IPS DF 6.9 (cell line): ENCODE measurements at regions not wholly inside any gene's neighbourhood (a gene's known extent, or its start where the extent isn't known, plus 50 kb on each side); places are given as distances from the start of the nearest gene placed in this dataset.
"Not testable (repeated sequence)": the region's sequence is repeated elsewhere in the genome, so short reads cannot be mapped to it uniquely, and the experiment has no call there.

Experiments used
- DNase-seq: peaks from one replicate; pipeline ENCODE4 v3.0.0-alpha.2; 2013; ENCODE audit warnings: low read depth, low spot score
- H3K27ac ChIP-seq: one replicate; pipeline ENCODE4 v1.5.1; 2013; ENCODE audit warnings: low read length, control low read depth
- H3K27me3 ChIP-seq: 2 replicates; pipeline ENCODE4 v1.6.1; 2013; ENCODE audit warnings: mild to moderate bottlenecking, low read length; ENCODE audit not compliant: control insufficient read depth, insufficient read depth
- H3K36me3 ChIP-seq: 2 replicates; pipeline ENCODE4 v1.6.1; 2013; ENCODE audit warnings: low read length; ENCODE audit not compliant: control insufficient read depth, insufficient read depth
- H3K4me1 ChIP-seq: 2 replicates; pipeline ENCODE4 v1.6.1; 2013; ENCODE audit warnings: low read length; ENCODE audit not compliant: control insufficient read depth, insufficient read depth
- H3K4me3 ChIP-seq: 2 replicates; pipeline ENCODE4 v1.5.1; 2013; ENCODE audit warnings: mild to moderate bottlenecking, low read length
- H3K9me3 ChIP-seq: 2 replicates; pipeline ENCODE4 v1.6.1; 2013; ENCODE audit warnings: low read length, inconsistent platforms; ENCODE audit not compliant: control insufficient read depth, insufficient read depth
- WGBS: extraction: QIAGEN DNeasy Blood & Tissue Kit; methylation state at CpG from one replicate; pipeline ENCODE4 v1.1.7; 2013; ENCODE audit warnings: mixed read lengths, missing lambda C conversion rate; ENCODE audit not compliant: insufficient read length, insufficient coverage; 5-methylcytosine and 5-hydroxymethylcytosine counted together

GRCh38 chr16:5207001-5207523, 109.5 kb upstream of the EEF2KMT start:
- Histone ChIP-seq H3K27me3 (peaks cover 2% of the 10 kb centered on the region; the same call in 1 of the 2 replicates), H3K4me3 (no peak overlapping the region), H3K36me3 (no peaks in the 10 kb centered on the region), H3K9me3 (no peaks in the 10 kb centered on the region), H3K4me1 (no peaks in the 10 kb centered on the region; the same call in 1 of the 2 replicates), H3K27ac (no peak overlapping the region)
- no peak for DNase-seq
- no CpG with 5 or more reads among the region's 26 CpGs for WGBS

- Histone ChIP-seq H3K4me1 (no peaks in the 10 kb centered on the region; the same call in 1 of the 2 replicates), H3K27ac (no peak overlapping the region), H3K27me3 (no peaks in the 10 kb centered on the region), H3K36me3 (no peaks in the 10 kb centered on the region), H3K4me3 (no peak overlapping the region), H3K9me3 (no peaks in the 10 kb centered on the region)
- WGBS, result no CpG with 5 or more reads among the region's 4 CpGs
- DNase-seq, result no peak
These were observed 108.9 kb upstream of the EEF2KMT start for GRCh38 chr16:5206331-5206990.

- Histone ChIP-seq H3K4me3 (no peak overlapping the region), H3K27me3 (no peaks in the 10 kb centered on the region), H3K27ac (no peak overlapping the region), H3K36me3 (no peaks in the 10 kb centered on the region), H3K9me3 (no peaks in the 10 kb centered on the region), H3K4me1 (no peaks in the 10 kb centered on the region; the same call in 1 of the 2 replicates)
- no CpG with 5 or more reads among the region's 5 CpGs for WGBS
- DNase-seq, result no peak
These were observed 107.9 kb upstream of the EEF2KMT start for GRCh38 chr16:5205361-5206040.

GRCh38 chr16:5203675-5204074, 106.1 kb upstream of the EEF2KMT start:
- WGBS, result no CpG with 5 or more reads among the region's 14 CpGs
- H3K27ac ChIP-seq, DNase-seq: not testable (repeated sequence)

GRCh38 chr16:5200123-5200522, 102.5 kb upstream of the EEF2KMT start:
- no peaks in the 10 kb centered on the region for H3K36me3 ChIP-seq
- no peaks in the 10 kb centered on the region for H3K27me3 ChIP-seq
- DNase-seq, result no peak
- no peaks in the 10 kb centered on the region for H3K9me3 ChIP-seq
- no peaks in the 10 kb centered on the region for H3K4me1 ChIP-seq
- H3K27ac ChIP-seq, result no peak overlapping the region
- no peak overlapping the region for H3K4me3 ChIP-seq

More at GRCh38 chr16:5203675-5204074, 106.1 kb upstream of the EEF2KMT start:
- H3K36me3 ChIP-seq, H3K4me3 ChIP-seq, H3K27me3 ChIP-seq, H3K4me1 ChIP-seq, H3K9me3 ChIP-seq: not testable (repeated sequence)

GRCh38 chr16:5196204-5196603, 98.6 kb upstream of the EEF2KMT start:
- Histone ChIP-seq H3K9me3 (no peaks in the 10 kb centered on the region), H3K4me3 (no peak overlapping the region), H3K27me3 (no peaks in the 10 kb centered on the region), H3K4me1 (no peaks in the 10 kb centered on the region), H3K27ac (no peak overlapping the region), H3K36me3 (no peaks in the 10 kb centered on the region)
- no peak for DNase-seq
- WGBS, result no CpG with 5 or more reads among the region's 3 CpGs

GRCh38 chr16:5193861-5194260, 96.3 kb upstream of the EEF2KMT start:
- H3K9me3 ChIP-seq, result no peaks in the 10 kb centered on the region
- 0 out of 2 replicates have a peak, but pooled peaks cover 1% of the 10 kb centered on the region for H3K4me1 ChIP-seq
- H3K27ac ChIP-seq, result no peak overlapping the region
- no peak overlapping the region for H3K4me3 ChIP-seq
- H3K36me3 ChIP-seq, result no peaks in the 10 kb centered on the region
- WGBS, result no CpG with 5 or more reads among the region's 11 CpGs
- DNase-seq, result no peak
- no peaks in the 10 kb centered on the region for H3K27me3 ChIP-seq

GRCh38 chr16:5188989-5189352, 91.4 kb upstream of the EEF2KMT start:
- H3K4me3 ChIP-seq, result no peak overlapping the region
- no peak for DNase-seq
- no CpG with 5 or more reads among the region's 1 CpG for WGBS
- no peaks in the 10 kb centered on the region for H3K27me3 ChIP-seq
- no peak overlapping the region for H3K27ac ChIP-seq
- peaks cover 3% of the 10 kb centered on the region; the same call in 1 of the 2 replicates for H3K4me1 ChIP-seq
- H3K9me3 ChIP-seq, result no peaks in the 10 kb centered on the region
- H3K36me3 ChIP-seq, result no peaks in the 10 kb centered on the region

- no peaks in the 10 kb centered on the region for H3K27me3 ChIP-seq
- H3K4me3 ChIP-seq, result no peak overlapping the region
- no peak for DNase-seq
- H3K36me3 ChIP-seq, result no peaks in the 10 kb centered on the region
- H3K4me1 ChIP-seq, result peaks cover 3% of the 10 kb centered on the region; the same call in 1 of the 2 replicates
- no peaks in the 10 kb centered on the region for H3K9me3 ChIP-seq
- no CpG with 5 or more reads among the region's 10 CpGs for WGBS
- no peak overlapping the region for H3K27ac ChIP-seq
These were observed 90.9 kb upstream of the EEF2KMT start for GRCh38 chr16:5188318-5188988.

GRCh38 chr16:5187402-5187952, 89.9 kb upstream of the EEF2KMT start:
- H3K27ac ChIP-seq, result no peak overlapping the region
- H3K4me1 ChIP-seq, result peaks cover 3% of the 10 kb centered on the region; the same call in 1 of the 2 replicates
- H3K4me3 ChIP-seq, result no peak overlapping the region
- H3K9me3 ChIP-seq, result no peaks in the 10 kb centered on the region
- no peaks in the 10 kb centered on the region for H3K36me3 ChIP-seq
- no CpG with 5 or more reads among the region's 14 CpGs for WGBS
- no peak for DNase-seq
- no peaks in the 10 kb centered on the region for H3K27me3 ChIP-seq
